SK-N-SH (cell line): ENCODE measurements at regions not wholly inside any gene's neighbourhood (a gene's known extent, or its start where the extent isn't known, plus 50 kb on each side); places are given as distances from the start of the nearest gene placed in this dataset.
A peak's percentile ranks its signal among the peaks of the same experiment; 100 is the strongest.

ENCODE experiments used
- CTCF ChIA-PET: fragments of 300-600, 350-600 bp; formaldehyde crosslinking; extraction: SDS; loops from one replicate; lab custom pipeline; 2021; lab: Yijun Ruan, JAX
- POLR2A ChIA-PET: fragments of 350-600 bp; sonication (Branson Sonifier 250); formaldehyde crosslinking; extraction: SDS; loops from one replicate; lab custom pipeline; 2020; ENCODE audit warnings: antibody characterized with exemption, inconsistent platforms; lab: Yijun Ruan, JAX
- DNase-seq: peaks from one replicate; pipeline ENCODE4 v3.0.0; 2012
- H2AFZ ChIP-seq: fragments of 200-600 bp; sonication (generic); 2 replicates; pipeline ENCODE4 v1.8.1; 2016; ENCODE audit warnings: antibody characterized with exemption, mild to moderate bottlenecking, low read depth
- H3F3A ChIP-seq: fragments of 200-600 bp; sonication (generic); replicated peaks from 2 replicates; pipeline ENCODE3; 2016; ENCODE audit warnings: antibody characterized with exemption, mild to moderate bottlenecking; ENCODE audit not compliant: insufficient read depth
- H3K27ac ChIP-seq, 2 experiments: fragments of 200-500 bp in 1 of 2; fragments of 200-600 bp in 1 of 2; sonication (Bioruptor generic) in 1 of 2; sonication (generic), shearing (Covaris generic) in 1 of 2; 2 replicates each; pipeline versions ENCODE4 v1.5.1 to v1.6.1; 2014 to 2016; ENCODE audit warnings: low read depth in 2 of 2, inconsistent platforms in 1 of 2, low read length in 1 of 2, mild to moderate bottlenecking in 1 of 2, mixed read lengths in 1 of 2
- H3K27me3 ChIP-seq: fragments of 200-600 bp; sonication (generic), shearing (Covaris generic); 2 replicates; pipeline ENCODE4 v1.6.1; 2016; ENCODE audit warnings: mixed run types; ENCODE audit not compliant: insufficient read depth
- H3K36me3 ChIP-seq, 2 experiments: fragments of 200-500 bp in 1 of 2; fragments of 200-600 bp in 1 of 2; sonication (Bioruptor generic) in 1 of 2; sonication (generic) in 1 of 2; replicated peaks in 1 of 2; 2 replicates each; pipeline versions ENCODE3 to v1.5.1; 2014 to 2016; ENCODE audit warnings: low read length in 1 of 2, mild to moderate bottlenecking in 1 of 2; ENCODE audit not compliant: insufficient read depth in 2 of 2, control insufficient read depth in 1 of 2
- H3K4me1 ChIP-seq, 2 experiments: fragments of 200-500 bp in 1 of 2; fragments of 200-600 bp in 1 of 2; sonication (Bioruptor generic) in 1 of 2; sonication (generic), shearing (Covaris generic) in 1 of 2; 2 replicates each; pipeline versions ENCODE4 v1.5.1 to v1.6.1; 2014 to 2016; ENCODE audit warnings: low read depth in 1 of 2, low read length in 1 of 2, mixed run types in 1 of 2; ENCODE audit not compliant: insufficient read depth in 2 of 2, control insufficient read depth in 1 of 2
- H3K4me2 ChIP-seq: fragments of 200-600 bp; sonication (generic), shearing (Covaris generic); 2 replicates; pipeline ENCODE4 v1.6.1; 2017; ENCODE audit warnings: mixed run types
- H3K4me3 ChIP-seq, 2 experiments: fragments of 200-500 bp in 1 of 2; fragments of 200-600 bp in 1 of 2; sonication (Bioruptor generic) in 1 of 2; sonication (generic), shearing (Covaris generic) in 1 of 2; 2 replicates each; pipeline versions ENCODE4 v1.5.1 to v1.8.1; 2014 to 2016; ENCODE audit warnings: low read depth in 2 of 2, inconsistent platforms in 1 of 2, low read length in 1 of 2, mild to moderate bottlenecking in 1 of 2, mixed read lengths in 1 of 2, moderate library complexity in 1 of 2
- H3K79me2 ChIP-seq: fragments of 200-600 bp; sonication (generic); 2 replicates; pipeline ENCODE4 v1.8.1; 2017; ENCODE audit warnings: mild to moderate bottlenecking; ENCODE audit not compliant: insufficient read depth
- H3K9ac ChIP-seq: fragments of 200-600 bp; sonication (generic); 2 replicates; pipeline ENCODE4 v1.6.1; 2017; ENCODE audit warnings: mixed run types
- H3K9me2 ChIP-seq: fragments of 200-600 bp; sonication (generic); 2 replicates; pipeline ENCODE4 v1.6.1; 2017; ENCODE audit warnings: mixed run types
- H3K9me3 ChIP-seq: fragments of 200-600 bp; sonication (generic); 2 replicates; pipeline ENCODE4 v1.6.1; 2017; ENCODE audit warnings: mixed run types, mild to moderate bottlenecking, moderate library complexity
- H4K20me1 ChIP-seq: fragments of 200-600 bp; sonication (generic); 2 replicates; pipeline ENCODE4 v1.6.1; 2017; ENCODE audit warnings: mild to moderate bottlenecking, mixed run types; ENCODE audit not compliant: insufficient read depth
- CHD2 ChIP-seq: fragments of 150-350 bp; IDR thresholded peaks from 2 replicates; pipeline ENCODE4 v1.6.1; 2018; ENCODE audit warnings: low read length; ENCODE audit not compliant: partially characterized antibody
- FOXJ3 ChIP-seq: sonication (generic); formaldehyde crosslinking; IDR thresholded peaks from 2 replicates; pipeline ENCODE4 v1.5.1; 2020; ENCODE audit warnings: mild to moderate bottlenecking, missing genetic modification reagents
- FOXM1 ChIP-seq: IDR thresholded peaks from 2 replicates; pipeline ENCODE4 v1.4.0; 2012; ENCODE audit warnings: low read depth, mild to moderate bottlenecking
- NRF1 ChIP-seq: IDR thresholded peaks from 2 replicates; pipeline ENCODE4 v1.6.1; 2012; ENCODE audit warnings: low read depth, mild to moderate bottlenecking, low read length
- POLR2AphosphoS5 ChIP-seq: IDR thresholded peaks from 2 replicates; pipeline ENCODE4 v1.6.1; 2012; ENCODE audit warnings: low read depth, low read length
- RAD21 ChIP-seq: IDR thresholded peaks from 2 replicates; pipeline ENCODE4 v1.6.1; 2012; ENCODE audit warnings: mild to moderate bottlenecking, low read length
- RCOR1 ChIP-seq: fragments of 150-350 bp; IDR thresholded peaks from 2 replicates; pipeline ENCODE4 v1.6.1; 2017; ENCODE audit warnings: antibody characterized with exemption, low read length
- RXRA ChIP-seq: IDR thresholded peaks from 2 replicates; pipeline ENCODE4 v1.4.0; 2012; ENCODE audit warnings: low read depth, mild to moderate bottlenecking, borderline replicate concordance
- TAF1 ChIP-seq: IDR thresholded peaks from 2 replicates; pipeline ENCODE4 v1.6.1; 2012; ENCODE audit warnings: low read depth, mild to moderate bottlenecking, low read length, moderate library complexity, borderline replicate concordance
- TCF12 ChIP-seq: IDR thresholded peaks from 2 replicates; pipeline ENCODE4 v1.4.0; 2012
- USF2 ChIP-seq: fragments of 150-350 bp; IDR thresholded peaks from 2 replicates; pipeline ENCODE4 v1.6.1; 2017; ENCODE audit warnings: antibody characterized with exemption, low read length, low read depth, borderline replicate concordance
- ZBTB33 ChIP-seq: IDR thresholded peaks from 2 replicates; pipeline ENCODE4 v1.4.0; 2012; ENCODE audit warnings: low read depth, borderline replicate concordance
- WGBS: methylation state at CpG from one replicate; pipeline ENCODE4 v1.1.6; 2017; ENCODE audit warnings: low lambda C conversion rate; 5-methylcytosine and 5-hydroxymethylcytosine counted together

- no peak for TF ChIP-seq FOXM1
Measured at GRCh38 chr3:64456674-64457073, 231.1 kb downstream of the ADAMTS9 start (continued).

- no peak overlapping the region for H3K4me2 ChIP-seq
- ChIA-PET CTCF (interaction anchor here (0.7 to 1.4 kb wide), 2 partner anchors 10 to 425 kb away, joined by 3 to 5 read pairs; no protein-coding TSS in a partner anchor), POLR2A (no interaction called here)
- peaks cover 4% of the 10 kb centered on the region for H3F3A ChIP-seq
- H3K79me2 ChIP-seq, result no peaks in the 10 kb centered on the region
- H3K4me1 ChIP-seq, result peaks cover 0 to 6% of the 10 kb centered on the region in 2 experiments; a peak in 2 of 4 replicates
- no peaks in the 10 kb centered on the region for H4K20me1 ChIP-seq
- DNase-seq, result no peak
- H3K9ac ChIP-seq, result no peak overlapping the region
- no peaks in the 10 kb centered on the region for H3K27me3 ChIP-seq
- no peak overlapping the region for H2AFZ ChIP-seq
- no peak overlapping the region for H3K27ac ChIP-seq
- no peaks in the 10 kb centered on the region for H3K9me3 ChIP-seq
- TF ChIP-seq TCF12, result no peak
- no peak for TF ChIP-seq RCOR1
- TF ChIP-seq POLR2AphosphoS5, result no peak
- TF ChIP-seq TAF1, result no peak
- TF ChIP-seq USF2, result no peak
- TF ChIP-seq ZBTB33, result no peak
- H3K9me2 ChIP-seq, result no peaks in the 10 kb centered on the region
- H3K36me3 ChIP-seq, result no peaks in the 10 kb centered on the region
- H3K4me3 ChIP-seq, result no peak overlapping the region
Measured at GRCh38 chr3:64455351-64455750, 230.1 kb upstream of the PRICKLE2 start.

- H3K4me1 ChIP-seq, result peaks cover 0 to 6% of the 10 kb centered on the region in 2 experiments; a peak in 2 of 4 replicates
- no peaks in the 10 kb centered on the region for H4K20me1 ChIP-seq
- H3K9me3 ChIP-seq, result no peaks in the 10 kb centered on the region
- TF ChIP-seq CHD2 (no peak), FOXJ3 (CRISPR knock-in tag) (no peak), POLR2AphosphoS5 (no peak), RAD21 (no peak), RCOR1 (no peak), RXRA (no peak), NRF1 (no peak)
- WGBS, result 94% methylated on average over 5 of the region's 5 CpGs
- POLR2A ChIA-PET, result no interaction called here
- no peak overlapping the region for H3K4me2 ChIP-seq
- H3K9ac ChIP-seq, result no peak overlapping the region
- peak overlapping the region; percentile 56 for H2AFZ ChIP-seq
- H3K27ac ChIP-seq, result peak overlapping the region in 1 of 2 experiments; percentile 37; a peak in 1 of 4 replicates
- DNase-seq, result no peak
- no peaks in the 10 kb centered on the region for H3K27me3 ChIP-seq
- H3F3A ChIP-seq, result peaks cover 4% of the 10 kb centered on the region
- H3K36me3 ChIP-seq, result no peaks in the 10 kb centered on the region
- H3K9me2 ChIP-seq, result no peaks in the 10 kb centered on the region
- H3K4me3 ChIP-seq, result no peak overlapping the region
- H3K79me2 ChIP-seq, result no peaks in the 10 kb centered on the region
- CTCF ChIA-PET, result interaction anchor here (0.7 to 1.4 kb wide), 2 partner anchors 9 to 424 kb away, joined by 3 to 5 read pairs; no protein-coding TSS in a partner anchor
Measured at GRCh38 chr3:64454768-64455167, 229.5 kb upstream of the PRICKLE2 start.
